ENCODE measurements at regions not wholly inside any gene's neighbourhood (a gene's known extent, or its start where the extent isn't known, plus 50 kb on each side); places are given as distances from the start of the nearest gene placed in this dataset.
"Not testable (repeated sequence)": the region's sequence is repeated elsewhere in the genome, so short reads cannot be mapped to it uniquely, and the experiment has no call there.

DNA sequence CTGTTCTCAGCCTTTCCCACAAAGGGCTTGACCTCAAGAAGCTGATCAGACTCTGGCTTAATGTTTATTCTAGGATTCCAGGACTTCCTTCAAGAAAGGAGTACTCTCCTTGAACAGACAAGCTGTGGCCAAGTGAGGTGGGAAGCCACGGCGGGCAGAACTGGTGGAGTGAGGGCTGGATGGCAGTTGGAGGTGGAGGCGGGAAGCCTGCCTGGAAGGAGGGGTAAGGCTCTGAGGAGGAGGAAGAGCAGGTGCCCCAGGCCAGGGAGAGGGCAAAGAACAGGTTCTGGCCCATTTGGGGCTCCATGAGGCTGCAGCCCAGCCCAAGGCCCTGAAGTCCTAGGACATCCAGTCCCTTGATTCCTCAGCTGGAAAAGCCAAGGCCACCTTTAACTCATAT, 143.9 kb downstream of the CYP26B1 start:
- no peak for DNase-seq

DNA sequence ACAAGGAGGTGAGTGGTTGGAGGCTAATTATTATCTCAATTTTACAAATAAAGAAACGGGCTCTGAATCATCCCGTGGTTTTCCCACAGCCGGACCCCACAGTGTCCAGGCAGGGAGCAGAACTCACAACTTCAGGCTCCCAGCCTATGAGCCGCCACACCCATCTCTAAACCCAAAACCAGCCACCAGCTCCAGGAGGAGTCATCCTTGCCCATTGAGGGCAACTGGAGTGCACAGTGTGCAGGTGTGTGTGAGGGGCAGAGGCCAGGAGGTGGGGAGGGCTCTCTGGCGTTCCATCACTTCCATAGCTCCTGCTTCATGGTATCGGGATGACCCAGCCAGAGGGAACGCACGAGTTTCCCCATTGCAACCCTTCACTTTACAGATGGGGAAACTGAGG, 144.5 kb downstream of the CYP26B1 start:
- no peak for DNase-seq

DNA sequence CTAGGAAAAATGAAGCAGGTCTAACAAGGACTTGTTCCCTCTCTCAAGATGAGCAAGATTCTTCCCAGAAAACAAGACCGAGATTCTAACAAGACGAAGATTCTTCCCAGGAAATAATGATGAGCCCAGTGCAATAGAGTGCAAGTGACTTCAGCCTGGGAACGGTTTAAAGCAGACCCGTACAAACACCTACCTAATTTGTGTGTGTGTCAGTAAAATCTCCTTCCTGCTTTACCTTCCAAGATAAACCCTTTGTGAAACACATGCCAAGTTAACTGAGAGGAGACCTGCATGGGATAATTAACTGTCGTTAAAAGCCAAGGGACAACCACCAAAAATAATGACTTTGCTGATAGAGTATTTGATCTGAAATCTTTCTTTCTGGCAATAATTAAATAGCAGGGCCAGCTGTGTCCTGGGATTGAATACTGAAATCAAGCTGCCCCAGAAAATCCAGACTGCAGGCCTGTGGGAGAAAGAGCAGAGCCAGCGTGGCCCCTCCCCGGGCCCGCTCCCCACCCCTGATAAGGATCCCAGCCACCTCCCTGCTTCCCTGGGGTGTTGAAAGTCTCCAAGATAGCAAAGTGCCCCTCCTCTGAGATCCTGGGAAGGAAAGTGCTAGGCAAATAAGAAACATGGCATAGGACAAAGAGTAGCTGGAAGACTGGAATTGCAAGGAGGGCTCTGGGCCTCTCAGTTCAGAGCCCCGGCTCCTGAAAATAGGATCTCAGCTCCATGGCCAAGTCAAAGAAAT, 145.5 kb downstream of the CYP26B1 start:
- DNase-seq = no peak

DNA sequence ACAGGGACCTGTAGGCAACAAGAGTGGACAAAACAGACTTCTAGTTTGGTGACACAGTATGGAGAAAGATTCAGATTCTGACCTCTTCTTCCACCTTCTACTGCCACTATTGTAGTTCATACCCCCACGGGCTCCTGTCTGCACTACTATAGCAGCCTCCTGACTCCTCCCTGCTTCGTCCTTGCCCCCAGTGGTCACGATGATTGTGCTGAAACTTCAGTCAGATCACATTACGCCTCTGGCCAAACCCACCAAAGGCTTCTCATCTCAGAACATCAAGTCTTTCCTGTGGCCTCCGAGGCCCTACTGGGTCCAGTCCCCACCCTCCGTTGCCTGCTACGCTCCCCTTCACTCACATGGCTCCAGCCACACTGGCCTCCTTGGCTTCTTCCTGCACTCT, 147.6 kb downstream of the CYP26B1 start:
- no peak for DNase-seq

DNA sequence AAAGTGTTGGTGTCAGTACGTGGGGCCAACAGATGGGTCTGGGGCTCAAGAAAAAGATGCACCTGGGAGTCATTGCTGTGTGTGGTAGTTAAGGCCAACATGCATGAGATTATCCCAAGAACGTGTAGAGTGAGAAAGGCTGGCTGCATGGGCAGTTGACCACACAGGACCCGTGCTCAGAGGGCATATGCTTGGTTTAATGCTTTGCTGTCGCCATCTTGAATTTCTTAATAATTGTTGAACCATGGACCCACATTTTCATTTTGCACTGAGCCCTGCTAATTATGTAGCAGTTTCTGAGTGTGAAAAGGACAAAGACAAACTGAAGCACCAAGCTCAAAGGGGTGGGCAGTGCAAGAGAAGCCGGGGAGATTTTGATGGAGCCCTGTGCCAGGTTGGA, 148.1 kb downstream of the CYP26B1 start:
- no peak for DNase-seq

DNA sequence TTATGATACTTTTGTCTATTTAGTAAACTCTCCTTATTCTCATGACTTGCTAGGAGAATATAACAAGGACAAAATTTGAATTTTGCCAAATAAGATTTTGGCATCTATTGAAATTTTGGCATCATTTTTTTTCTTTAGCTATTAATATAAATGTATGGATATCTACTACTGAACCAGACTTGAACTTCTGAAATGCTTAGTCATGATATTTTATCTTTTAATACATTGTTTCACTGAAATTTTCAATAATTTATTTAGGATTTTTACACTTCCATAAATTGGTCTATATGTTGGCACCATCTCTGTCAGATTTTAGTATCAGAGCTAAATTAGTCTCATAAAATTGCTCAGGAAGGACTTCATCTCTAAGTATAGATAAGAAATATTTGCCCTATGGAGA, 149.8 kb downstream of the CYP26B1 start:
- DNase-seq = no peak

DNA sequence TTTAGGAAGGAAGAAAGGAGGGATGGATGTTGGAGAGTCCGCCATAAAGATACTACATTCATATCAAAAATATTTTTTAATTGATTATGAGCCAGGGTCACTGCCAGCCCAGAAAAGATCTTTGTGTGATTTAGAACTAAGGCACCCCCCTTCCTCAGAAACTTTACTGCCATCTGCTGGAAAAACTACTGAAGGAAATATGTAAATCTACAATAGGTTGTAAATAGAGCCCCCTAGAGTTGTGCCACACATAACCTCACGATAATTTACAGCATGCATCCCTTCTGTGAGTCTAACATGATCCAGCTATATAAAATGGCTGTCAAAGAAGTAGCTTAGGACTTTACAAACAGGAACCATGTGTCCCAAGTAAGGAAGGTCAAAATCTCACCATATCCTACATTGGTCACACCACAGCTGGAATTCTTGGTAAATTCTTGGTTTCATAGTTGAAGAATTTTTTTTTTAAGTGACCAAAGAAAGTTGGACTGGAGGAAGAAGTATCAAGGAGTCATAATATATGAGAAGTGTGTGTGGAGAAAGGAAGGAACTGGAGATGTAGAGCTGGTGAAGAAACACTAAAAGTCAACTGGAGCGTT, 152.5 kb downstream of the CYP26B1 start:
- no peak for DNase-seq

DNA sequence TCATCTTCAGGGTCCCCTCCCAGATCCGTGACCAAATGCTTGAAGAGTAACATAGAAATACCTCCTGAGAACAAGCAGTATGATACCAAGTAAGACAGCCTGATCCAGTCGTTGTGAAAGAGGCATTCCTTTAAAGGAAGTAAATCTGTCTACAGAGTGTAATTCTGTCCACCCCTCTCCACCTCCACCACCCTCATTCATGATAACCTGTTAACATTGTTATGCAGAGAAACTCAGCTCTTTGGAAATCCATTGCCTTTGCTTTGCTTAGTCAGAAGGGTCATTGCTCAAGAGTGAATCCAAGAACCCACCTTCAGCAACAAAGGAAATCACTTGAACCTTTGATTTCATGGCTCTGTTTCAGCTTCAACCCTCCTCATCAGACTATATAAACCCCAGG, 155.6 kb downstream of the CYP26B1 start:
- DNase-seq = no peak

DNA sequence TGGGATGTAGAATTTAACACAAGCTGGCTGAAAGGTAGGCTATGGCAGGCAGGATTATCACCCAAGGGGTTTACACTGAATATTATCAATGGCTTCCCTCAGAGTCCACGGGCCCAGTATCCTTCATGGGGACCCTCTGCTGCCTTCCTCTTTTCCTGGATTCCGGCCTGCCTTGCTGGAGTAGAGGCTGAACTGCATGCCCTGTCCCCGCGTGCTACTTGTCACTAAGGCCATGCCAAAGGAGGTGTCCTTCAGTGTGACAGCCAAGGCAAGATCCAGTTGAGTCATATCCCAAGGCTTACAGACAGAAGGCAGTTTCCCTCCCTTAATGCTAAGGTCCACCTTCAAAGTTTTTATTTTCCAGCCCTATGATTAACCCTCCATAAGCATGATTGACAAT, 156.3 kb downstream of the CYP26B1 start:
- no peak for DNase-seq

DNA sequence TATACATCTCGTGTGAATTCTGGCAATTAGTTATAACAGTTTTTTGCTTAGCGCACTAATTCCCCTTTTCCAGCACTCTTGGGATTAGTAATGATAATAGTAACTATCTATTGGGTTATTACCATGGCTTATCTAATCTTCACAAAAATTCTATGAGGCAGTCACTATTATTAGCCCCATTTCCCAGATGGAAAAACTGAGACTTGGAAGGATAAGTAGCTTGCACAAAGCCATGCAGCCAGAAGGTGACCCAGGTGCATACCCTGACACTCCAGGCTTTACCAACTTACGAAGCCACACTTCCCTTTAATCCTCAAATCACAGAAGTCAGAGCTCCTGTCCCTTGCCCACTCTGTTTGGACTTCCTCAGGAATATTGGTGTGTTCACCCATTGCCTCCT, 156.8 kb downstream of the CYP26B1 start:
- no peak for DNase-seq

DNA sequence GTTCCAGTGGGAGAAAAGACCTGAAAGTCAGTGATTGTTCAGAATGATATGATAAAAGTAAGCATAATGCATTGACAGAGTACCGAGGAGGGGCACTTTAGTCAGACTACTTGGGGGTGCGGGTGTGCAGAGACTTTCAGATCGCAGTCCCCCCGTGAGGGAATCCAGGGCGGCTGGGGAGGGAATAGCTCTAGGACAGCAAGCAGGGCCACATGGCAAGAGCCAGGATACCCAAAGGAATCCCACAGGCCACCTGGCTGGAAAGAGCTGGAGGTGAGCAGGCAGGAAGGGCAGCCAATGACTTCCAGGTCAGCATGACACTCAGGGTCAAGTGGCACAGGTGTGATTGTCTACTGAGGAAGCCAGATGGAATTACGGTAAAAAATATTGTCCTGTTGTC, 157.5 kb downstream of the CYP26B1 start:
- DNase-seq = no peak

DNA sequence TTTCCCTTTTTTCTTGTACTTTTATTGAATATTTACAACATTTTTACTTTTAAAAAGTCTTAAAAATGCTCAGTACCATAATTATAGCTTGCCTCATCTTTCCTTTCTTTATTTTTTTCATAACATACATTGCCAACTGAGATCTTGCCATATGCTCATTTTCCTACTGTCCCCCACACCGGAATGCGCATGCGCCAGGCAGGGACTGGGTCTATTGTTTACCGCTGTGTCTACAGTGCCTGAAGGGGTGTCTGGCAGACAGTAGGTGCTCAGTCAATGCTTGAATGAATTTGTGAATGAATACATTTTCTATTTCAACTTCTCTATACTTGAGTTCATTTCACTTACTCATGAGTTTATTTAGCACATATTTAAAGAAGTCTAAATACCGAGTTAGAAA, 158.0 kb downstream of the CYP26B1 start:
- DNase-seq = no peak

DNA sequence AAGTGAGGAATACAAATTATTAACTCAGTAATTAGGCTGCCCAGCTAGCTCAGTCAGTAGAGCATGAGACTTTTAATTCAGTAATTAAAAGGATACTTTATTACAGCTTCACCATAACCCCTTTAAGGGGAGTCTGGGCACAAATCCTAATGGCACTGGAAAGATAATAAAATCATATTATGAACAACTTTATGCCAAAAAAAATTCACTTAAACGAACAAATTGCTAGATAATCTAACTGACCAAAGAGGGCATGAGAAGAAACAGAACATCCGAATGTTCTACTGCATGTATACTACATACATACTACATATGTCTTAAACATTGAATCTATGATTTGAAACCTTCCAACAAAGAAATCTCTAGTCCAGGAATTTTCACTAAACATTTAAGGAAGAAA, 159.5 kb downstream of the CYP26B1 start:
- no peak for DNase-seq

DNA sequence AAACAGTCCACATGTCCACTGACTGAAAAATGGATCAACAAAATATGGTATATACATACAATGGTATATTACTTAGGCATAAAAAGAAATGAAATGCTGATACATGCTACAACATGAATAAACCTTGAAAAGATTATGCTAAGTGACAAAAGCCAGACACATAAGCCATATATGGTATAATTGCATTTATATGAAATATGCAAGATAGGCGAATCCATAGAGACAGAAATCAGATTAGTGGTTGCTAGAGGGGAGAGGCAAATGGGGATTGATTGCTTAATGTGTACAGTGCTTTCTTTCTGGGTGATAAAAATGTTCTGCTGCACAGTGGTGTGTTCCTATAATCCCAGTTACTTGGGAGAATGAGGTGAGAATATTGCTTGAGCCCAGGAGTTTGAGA, 171.0 kb downstream of the CYP26B1 start:
- no peak for DNase-seq

DNA sequence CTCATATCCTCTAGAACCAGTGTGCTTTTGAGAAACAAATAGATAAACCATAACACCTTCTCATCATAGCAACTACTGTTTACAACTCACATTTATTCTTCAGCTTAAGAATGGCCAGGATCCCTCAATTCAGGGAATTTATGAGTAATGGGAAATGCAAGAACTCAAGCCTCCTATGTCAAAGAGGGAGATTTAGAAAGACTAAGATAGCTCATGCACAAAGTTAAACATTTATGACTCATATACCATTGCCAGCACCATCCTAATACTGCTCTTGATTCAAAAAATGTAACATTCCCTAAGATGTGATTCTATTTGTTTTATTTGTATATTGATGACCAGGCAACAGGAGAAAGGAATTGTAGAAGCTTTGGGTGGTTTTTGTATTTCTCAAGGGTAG, 172.8 kb downstream of the CYP26B1 start:
- no peak for DNase-seq

DNA sequence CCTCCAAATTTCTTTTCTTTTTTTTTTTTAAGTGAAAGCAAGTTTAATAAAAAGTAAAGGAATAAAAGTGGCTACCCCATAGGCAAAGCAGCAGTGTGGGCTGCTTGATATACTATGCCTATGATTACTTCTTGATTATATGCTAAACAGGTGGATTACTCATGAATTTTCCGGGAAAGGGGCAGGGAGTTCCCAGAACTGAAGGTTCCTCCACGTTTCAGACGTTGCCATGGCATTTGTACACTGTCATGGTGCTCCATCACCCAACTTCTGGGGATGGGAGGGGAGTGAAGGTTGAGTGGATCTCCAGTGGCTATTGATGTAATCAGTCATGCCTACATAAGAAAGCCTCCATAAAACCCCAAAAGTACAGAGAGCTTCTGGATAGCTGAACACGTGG, 176.2 kb downstream of the CYP26B1 start:
- no peak for DNase-seq

DNA sequence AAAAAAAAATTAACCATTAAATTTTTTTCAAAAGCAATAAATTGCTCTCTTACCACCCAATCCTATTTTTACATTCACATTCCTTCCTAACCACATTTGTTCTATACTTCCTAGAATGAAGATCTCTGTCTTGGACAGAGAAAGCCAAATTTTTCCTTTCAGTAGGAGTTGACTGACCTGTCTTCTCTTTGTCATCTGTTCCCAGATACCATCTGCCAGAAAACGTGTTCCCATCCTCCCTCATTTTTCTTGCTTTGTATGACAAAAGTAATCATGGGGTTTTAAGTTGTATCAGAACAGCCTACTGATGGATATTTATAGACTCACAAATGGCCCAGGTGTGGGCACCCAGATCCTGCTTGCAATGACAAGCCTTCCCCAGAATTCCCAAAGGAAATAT, 182.1 kb downstream of the CYP26B1 start:
- no peak for DNase-seq

DNA sequence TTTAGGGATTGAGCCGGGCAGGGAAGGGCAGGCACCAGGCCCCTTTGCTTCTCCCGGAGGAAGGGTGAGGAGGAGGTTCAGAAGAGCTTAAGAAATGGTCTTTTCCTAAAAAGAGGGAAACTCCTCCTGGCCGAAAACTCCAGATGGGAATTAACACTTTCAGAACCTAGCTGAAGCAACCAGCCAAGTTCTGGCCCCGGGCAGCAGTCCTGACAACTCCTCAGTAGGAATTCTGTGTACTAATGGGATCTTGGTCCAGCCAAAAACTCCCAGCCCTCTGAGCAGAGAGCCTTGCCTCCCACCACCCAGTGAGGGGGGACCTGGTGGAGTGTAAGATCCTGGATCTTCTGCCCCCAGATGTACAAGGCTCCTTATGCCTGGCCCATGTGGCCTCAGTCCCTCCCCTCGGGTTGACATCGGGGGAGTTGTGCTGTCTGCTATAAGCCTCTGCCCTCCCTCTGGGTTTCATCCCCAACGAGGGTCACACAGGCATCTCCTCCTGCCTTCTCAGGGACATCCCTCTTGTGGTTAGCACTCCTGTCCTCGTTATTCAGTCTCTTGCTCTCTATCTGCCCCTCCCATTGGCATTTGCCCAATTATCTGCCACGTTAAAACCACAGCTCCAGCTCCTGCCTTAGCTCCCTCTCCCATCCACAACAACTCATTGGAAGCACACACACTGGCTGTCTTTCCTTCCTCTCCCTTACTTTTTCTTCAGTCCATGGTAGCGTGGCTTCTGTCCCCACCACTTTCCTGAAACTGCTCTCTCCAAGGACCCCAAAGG, 184.6 kb downstream of the CYP26B1 start:
- DNase-seq = no peak

DNA sequence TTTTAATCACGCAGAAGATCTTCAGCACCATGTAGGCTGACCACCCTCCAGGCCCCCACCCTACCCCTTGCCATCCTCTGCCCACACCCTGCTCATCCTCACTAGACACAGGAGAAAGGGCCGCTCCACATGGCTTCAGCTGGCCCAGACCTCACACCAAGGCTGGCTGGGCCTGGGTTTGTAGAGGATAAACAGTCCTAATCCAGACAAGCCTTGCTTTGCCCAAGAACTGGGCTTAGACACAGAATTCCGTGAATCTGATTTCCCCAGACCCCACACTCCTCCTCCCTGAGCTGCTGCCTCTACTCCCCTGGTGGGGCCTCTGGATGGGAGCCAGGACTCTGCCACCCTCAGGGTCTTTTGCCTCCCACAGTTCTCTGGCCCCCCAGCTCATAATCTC, 185.3 kb downstream of the CYP26B1 start:
- DNase-seq = no peak

DNA sequence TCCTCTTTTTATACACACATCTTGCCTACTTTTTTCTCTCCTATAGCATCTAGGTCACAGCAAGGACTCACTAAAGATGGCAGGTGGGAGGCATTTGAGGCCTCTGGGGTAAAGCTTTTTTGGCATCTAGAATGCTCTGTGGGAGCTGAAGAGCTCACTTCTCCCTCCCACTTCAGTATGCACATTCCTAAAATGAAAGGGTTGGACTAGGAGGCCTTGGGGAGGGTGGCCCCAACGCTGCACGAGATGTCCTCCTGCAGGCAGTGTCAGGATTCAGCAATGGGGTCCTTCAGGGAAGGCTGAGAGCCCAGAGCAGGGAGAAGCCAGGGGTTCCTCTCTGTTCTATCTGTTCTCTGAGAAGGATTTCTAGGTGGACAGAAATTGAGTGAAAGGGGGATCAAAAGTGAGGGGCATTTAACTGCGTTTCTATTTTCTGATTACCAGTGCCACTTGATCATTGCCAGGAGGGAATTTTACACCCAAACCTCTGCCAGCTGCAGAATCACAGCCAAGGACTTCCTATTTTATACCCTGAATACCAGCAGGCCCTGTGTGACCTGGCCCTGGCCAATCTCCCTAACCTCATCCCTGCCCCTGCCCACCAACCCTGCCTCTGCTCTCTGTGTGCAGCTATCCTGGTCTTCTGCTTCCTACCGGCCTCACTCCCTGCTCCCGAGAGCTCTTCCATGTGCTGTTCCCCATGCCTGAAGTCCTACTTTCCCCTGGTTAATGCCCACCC, 186.2 kb downstream of the CYP26B1 start:
- DNase-seq = no peak

DNA sequence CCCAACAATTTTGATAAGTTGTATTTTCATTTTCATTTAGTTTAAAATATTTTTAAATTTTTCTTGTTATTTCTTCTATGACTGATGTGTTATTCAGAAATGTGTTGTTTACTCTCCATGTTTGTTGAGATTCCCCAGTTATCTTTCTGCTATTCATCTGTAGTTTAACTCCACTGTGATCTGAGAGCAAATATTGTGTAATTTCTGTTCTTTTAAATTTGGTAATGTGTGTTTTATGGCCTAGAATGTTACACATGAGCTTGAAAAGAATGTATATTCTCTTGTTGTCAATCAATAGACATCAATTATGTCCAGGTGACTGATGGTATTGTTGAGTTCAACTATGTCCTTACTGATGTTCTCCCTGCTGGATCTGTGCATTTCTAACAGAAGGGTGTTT, 188.2 kb downstream of the CYP26B1 start:
- no peak for DNase-seq

DNA sequence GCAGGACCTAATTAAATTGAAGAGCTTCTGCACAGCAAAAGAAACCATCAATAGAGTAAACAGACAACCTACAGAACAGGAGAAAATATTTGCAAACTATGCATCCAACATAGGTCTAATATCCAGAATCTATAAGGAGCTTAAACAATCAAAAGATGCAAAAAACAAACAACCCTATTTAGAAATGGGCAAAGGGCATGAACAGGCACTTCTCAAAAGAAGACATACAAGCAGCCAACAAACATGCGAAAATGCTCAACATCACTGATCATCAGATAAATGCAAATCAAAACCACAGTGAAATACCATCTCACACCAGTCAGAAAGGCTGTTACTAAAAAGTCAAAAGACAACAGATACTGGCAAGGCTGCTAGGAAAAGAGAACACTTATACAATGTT, 189.2 kb downstream of the CYP26B1 start:
- not testable (repeated sequence) for DNase-seq

DNA sequence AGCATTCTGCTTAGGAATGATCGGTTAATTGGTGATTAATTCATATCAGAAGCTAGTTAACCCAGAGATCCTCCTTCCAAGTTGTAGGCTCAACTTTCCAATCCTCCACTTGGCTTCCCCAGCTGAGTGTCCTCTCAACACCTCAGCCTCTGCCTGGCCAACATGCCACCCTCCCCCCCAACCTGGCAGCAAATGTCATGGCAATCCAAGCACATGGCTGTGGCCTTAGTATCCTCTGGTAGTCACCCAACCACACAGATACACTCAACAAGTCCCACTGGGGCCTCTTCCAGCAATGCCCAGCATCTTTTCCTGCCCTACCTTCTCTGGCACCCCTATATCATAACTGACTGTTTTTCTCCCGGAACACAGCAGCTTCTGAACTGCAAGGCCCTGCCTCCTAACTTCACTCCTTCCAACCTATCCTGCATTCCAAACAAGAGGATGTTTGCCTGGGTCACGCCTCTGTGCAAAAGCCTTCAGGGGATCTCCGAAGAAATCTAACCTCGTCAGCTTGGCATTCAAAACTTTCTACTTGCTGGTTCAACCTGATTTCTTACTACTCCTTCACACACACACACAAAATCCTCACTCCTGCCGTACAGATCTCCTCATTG, 195.0 kb downstream of the CYP26B1 start:
- no peak for DNase-seq

All from NCI-H1105 (cell line).